HG02623 (cell line): ENCODE measurements at regions not wholly inside any gene's neighbourhood (a gene's known extent, or its start where the extent isn't known, plus 50 kb on each side); places are given as distances from the start of the nearest gene placed in this dataset.

Experiments used
- ATAC-seq: cut with Tn5 transposase; IDR thresholded peaks from one replicate; pipeline ENCODE4 v1.9.1; 2021; ENCODE audit warnings: moderate library complexity; ENCODE audit not compliant: unreplicated experiment

DNA sequence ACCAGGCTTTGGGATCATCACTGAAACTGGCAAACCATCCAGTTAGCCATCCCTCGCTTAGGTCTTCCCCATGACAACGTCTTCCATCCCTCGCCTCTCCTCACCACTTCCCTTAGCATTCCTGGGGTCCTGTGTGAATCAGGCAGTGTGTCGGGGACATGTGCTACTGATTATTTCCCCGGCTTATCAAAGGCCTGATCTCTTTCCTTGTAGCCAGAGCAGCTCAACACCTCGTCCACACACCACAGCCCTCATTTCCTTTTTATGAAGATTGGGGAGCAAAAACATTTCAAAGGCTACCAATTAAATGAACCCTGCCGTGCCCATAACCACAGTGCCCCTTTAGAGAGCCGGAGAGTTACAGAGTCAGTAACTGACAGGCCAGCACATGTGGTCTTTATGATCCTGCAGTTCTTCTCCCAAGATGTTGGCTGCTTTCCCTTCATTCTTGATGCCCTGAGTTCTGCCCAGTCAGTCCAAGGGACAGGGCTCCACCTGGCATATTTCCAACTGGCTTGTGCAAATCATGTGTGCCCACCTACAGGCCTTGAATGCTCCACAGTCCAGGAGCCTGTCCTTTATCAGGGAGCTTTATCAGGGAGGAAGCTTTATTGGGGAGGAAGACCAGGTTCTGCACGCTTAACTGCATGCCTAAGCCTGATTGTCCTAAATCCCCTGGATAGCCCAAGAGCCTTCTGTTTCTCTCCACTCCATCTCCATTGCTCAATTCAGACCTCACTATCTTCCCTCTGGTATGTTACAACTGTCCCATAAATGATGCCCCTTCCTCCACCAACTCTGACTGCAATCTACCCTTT is 343.1 kb downstream of the CYRIA start:
- no peak for ATAC-seq

- ATAC-seq = no peak
Observed at GRCh38 chr2:16321872-16322271, 343.8 kb downstream of the CYRIA start.

GRCh38 chr2:16321256-16321655 is 344.4 kb downstream of the CYRIA start:
- no peak for ATAC-seq

- ATAC-seq = no peak
Observed at GRCh38 chr2:16320716-16321115, 344.9 kb downstream of the CYRIA start.

- no peak for ATAC-seq
Observed at GRCh38 chr2:16319551-16320121, 346.0 kb downstream of the CYRIA start.

- ATAC-seq = no peak
Observed at GRCh38 chr2:16318474-16319195, 347.0 kb downstream of the CYRIA start.

DNA sequence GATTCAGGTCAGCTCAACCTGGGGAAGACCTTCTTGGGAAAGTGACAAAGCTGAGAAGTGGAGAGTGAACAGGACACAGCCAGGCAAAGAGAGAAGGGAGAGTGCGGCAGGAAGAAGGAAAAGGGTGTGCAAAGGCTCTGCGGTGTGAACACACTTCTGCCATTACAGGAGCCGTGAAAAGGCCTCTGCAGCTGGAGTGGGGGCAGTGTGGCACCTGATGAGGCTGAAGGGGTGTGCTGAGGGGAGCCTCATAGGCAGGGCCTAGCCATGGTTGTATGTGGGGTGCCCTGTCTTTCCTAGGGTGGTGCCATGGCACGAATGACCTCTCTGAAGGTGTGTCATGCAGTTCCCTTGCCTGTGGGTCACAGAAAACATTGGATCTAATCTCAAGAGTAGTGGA is 347.6 kb downstream of the CYRIA start:
- ATAC-seq = no peak

DNA sequence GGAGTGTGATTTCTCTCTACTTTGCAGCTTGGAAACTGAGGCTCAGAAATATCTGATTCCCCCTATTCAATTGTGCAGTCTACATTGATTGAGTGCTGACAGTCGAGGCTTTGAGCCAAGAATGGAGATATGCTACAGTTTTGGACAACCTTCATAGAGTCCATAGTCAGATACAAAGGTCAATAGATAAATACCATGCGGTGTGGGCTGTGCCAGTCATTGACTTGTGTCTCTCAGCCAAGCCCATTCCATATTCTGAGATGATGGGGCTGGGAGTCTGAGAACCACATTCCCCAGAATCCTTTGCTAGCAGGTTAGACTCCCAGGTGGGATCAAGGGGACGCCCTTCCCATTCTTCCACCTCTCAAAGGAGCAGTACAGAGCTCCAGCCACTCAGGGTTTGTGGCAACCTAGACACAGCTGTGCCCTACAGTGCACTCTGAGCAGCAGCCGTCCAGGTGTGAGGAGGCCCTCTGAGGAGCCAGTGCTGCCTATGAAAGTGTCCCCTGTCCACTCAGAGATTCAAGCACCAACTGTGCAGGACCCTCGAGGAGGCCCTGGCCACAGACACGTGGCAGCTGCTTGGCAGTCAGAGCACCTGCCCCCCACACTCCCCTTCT is 348.3 kb downstream of the CYRIA start:
- no peak for ATAC-seq

DNA sequence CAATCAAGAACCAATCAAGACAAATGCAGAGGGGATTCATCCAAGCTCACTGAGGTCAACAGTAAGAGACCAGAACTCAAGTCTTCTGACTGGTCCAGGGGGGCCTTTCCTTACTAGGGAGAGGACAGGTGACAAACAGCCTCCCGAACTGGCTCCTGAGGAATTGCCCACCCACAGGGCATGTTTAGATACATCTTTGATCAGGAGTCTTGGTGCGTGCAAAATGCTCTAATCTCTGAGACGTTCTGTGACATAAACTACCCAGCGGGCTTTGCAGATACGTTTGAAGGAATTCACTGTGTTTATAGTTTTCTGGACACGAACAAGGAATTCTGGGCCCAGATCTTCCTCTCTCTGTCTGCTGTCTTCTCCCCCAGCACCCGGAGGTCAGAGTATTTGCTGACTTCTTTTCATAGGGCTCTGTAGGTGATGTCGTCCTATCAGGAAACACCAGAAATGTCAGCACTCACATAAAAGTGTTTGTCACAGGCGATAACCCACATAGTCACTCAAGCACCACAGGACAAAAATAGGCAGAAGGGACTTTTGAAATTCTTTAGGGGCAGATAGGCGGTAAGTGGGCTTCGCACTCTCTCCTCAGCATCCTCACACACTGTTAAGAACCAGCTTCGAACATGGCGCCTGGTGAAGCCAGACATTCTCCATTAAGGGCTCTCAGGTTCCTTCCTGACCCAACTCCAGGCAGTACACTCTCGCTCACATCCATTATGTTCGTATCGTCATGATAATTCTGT is 349.0 kb downstream of the CYRIA start:
- no peak for ATAC-seq

GRCh38 chr2:16315908-16316307 is 349.7 kb downstream of the CYRIA start:
- no peak for ATAC-seq

DNA sequence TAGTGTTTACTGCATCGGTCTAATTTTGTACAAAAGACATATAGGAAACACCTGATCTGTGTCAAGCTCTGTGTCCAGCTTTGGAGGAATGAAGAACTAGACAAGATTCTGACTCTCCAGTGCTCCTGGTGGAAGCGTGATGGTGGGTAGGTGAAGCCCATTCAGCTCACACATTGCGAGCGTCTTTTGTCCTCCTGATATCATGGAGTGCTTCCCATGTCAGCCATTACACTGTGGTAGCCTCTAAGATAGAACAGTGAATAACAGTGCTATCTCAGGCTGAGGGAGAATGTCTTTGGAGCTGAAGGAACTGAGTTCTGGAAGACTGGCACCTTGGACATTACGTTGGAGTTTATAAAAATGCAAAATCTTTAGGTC is 350.2 kb downstream of the CYRIA start:
- no peak for ATAC-seq

GRCh38 chr2:16314691-16315457 is 350.8 kb downstream of the CYRIA start:
- ATAC-seq = no peak

DNA sequence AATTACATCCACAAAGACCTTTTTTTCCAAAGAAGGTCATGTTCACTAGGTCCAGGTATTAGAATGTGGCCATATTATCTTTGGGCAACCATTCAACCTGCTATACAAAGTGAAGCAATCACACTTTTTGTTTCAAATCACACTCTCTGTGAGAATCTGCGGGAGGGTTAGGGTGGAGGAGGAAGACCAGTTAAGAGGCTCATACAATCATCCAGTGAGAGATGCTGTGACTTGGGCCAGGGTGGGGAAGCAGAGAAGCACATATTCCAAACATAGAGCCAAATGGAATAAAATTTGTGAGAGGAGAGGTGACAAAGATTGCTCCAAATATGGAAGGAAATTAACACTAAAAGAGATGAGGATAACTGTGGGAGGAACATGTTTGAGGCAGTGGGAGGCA is 351.6 kb downstream of the CYRIA start:
- ATAC-seq = no peak

DNA sequence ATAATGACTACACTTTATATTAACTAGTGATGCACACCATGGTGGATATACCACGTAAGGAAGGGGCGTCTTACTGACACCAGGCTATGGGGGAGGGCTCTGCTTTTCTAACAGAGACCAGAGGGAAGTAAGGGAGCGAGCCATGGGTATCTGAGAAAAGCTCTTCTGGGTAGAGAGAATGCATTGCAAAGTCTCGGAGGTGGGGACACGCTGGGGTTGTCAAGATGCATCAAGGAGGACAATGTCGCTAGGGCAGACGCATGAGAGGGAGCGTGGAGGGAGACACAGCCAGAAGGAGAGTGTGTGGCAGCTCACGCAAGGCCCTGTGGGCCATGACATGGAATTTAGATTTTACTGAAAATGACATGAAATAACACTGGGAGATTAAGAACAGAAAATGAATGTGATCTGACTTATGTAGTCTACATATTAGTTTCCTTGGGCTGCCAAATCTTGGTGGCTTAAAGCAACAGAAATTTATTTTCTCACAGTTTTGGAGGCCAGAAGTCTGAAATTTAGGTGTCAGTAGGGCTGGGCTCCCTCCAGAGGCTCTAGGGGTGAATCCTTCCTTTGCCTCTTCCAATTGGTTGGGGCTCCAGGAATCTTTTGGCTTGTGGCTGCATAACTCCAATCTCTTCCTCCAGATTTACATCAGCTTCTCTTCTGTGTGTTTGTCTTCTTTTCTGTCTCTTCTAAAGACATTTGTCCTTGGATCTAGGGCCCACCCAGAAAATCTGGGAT is 352.2 kb downstream of the CYRIA start:
- ATAC-seq = no peak

DNA sequence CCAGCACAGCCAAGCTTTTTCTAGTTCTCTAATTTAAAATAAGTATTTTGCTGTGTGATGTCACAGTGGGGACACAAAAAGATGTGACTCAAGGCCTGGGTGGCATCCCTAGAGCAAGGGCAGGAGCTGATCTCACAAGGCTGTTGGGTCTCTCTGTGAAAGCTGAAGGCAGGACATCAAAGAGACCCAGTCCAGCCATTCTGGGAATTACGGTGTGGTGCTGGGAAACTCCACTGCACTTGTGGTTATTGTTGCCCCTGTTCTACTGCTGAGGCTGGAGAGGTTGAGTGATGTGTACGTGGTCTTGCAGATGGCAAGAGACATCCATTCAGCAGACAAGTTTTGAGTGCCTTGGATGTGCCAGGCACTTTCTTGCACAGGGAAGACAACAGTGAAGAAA is 352.9 kb downstream of the CYRIA start:
- no peak for ATAC-seq

GRCh38 chr2:16311521-16312440 is 353.9 kb downstream of the CYRIA start:
- ATAC-seq = no peak

DNA sequence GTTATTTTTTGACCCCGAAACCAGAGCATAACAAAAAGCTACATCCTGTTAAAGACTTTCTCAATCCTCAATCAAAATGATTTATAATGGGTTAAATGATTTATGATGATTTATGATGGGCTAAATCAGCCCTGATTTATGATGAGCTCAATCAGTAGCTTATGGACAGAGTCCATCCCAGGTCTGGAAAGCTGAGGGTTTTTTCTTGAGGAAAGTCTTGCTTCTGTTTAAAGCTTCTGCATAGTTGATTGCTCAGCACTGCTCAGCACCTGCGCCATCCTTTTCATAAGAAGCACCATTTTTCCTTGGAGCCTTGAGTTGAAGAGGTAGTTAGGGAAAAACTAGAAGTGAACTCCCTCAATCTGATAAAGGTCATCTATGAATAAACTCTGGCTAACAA is 356.8 kb downstream of the CYRIA start:
- no peak for ATAC-seq

DNA sequence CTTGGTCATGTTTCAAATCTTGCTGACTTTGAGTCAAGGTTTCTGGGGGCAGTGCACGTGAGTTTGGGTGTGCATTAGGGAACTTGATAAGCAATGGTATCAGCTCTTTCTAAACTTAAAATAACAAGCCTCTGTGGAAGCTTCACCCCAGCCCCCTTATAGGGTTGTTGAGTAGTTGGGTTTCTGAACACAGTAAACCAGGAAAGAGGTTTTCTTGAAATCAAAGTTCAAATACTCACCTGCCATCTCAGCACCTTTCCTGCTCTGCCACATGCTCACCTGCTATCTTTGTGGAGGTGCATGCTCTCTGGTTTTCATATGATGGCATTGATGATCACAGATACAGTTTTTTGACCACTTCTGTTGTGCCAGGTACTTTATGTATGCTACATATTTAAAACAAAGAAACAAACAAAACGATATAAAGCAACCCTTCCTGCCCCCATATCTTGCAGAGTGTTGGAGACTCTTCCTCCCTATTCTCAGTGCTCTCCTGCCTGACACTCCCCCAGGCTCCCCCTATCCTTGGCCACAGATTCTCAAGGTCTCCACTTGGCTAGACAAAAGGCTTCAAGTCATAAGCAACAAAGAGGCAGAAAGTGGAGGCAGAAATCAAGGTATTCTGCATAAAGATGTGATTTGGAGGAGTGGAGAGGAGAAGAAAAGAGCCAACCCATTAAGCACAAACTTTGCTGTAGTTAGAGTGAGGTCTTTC is 360.6 kb downstream of the CYRIA start:
- no peak for ATAC-seq
